Smooth muscle cell (in vitro differentiated cells): ENCODE measurements at regions not wholly inside any gene's neighbourhood (a gene's known extent, or its start where the extent isn't known, plus 50 kb on each side); places are given as distances from the start of the nearest gene placed in this dataset.

Experiments used
- DNase-seq: peaks from one replicate; lab custom pipeline; 2025; ENCODE audit not compliant: unreplicated experiment; lab: John Stamatoyannopoulos, UW
- H2AFZ ChIP-seq: fragments of 200-600 bp; sonication (generic); 2 replicates; pipeline ENCODE4 v1.6.0; 2016; ENCODE audit warnings: antibody characterized with exemption, low read depth, mild to moderate bottlenecking
- H3F3A ChIP-seq: fragments of 200-600 bp; sonication (generic); 2 replicates; pipeline ENCODE4 v1.6.0; 2017; ENCODE audit warnings: antibody characterized with exemption, low read depth
- H3K27ac ChIP-seq: fragments of 200-600 bp; sonication (generic); 2 replicates; pipeline ENCODE4 v1.5.1; 2016; ENCODE audit warnings: low read depth, mild to moderate bottlenecking
- H3K27me3 ChIP-seq: fragments of 200-600 bp; sonication (generic); 2 replicates; pipeline ENCODE4 v1.6.1; 2016; ENCODE audit warnings: low read depth, mild to moderate bottlenecking
- H3K36me3 ChIP-seq: fragments of 200-600 bp; sonication (generic); 2 replicates; pipeline ENCODE4 v1.5.1; 2016; ENCODE audit warnings: low read depth
- H3K4me1 ChIP-seq: fragments of 200-600 bp; sonication (generic); 2 replicates; pipeline ENCODE4 v1.5.1; 2016; ENCODE audit warnings: low read depth
- H3K4me2 ChIP-seq: fragments of 200-600 bp; sonication (generic); 2 replicates; pipeline ENCODE4 v1.6.0; 2016; ENCODE audit warnings: mild to moderate bottlenecking
- H3K4me3 ChIP-seq: fragments of 200-600 bp; sonication (generic); 2 replicates; pipeline ENCODE4 v1.5.1; 2016; ENCODE audit warnings: mild to moderate bottlenecking
- H3K79me2 ChIP-seq: fragments of 200-600 bp; sonication (generic); 2 replicates; pipeline ENCODE4 v1.6.0; 2016; ENCODE audit warnings: low read depth, mild to moderate bottlenecking
- H3K9ac ChIP-seq: fragments of 200-600 bp; sonication (generic); 2 replicates; pipeline ENCODE4 v1.6.0; 2016; ENCODE audit warnings: low read depth
- H3K9me3 ChIP-seq: fragments of 200-600 bp; sonication (generic); replicated peaks from 2 replicates; pipeline ENCODE4 v1.5.1; 2016; ENCODE audit warnings: low read depth
- H4K20me1 ChIP-seq: fragments of 200-600 bp; sonication (generic); 2 replicates; pipeline ENCODE4 v1.6.0; 2016; ENCODE audit warnings: low read depth
- CTCF ChIP-seq: fragments of 200-600 bp; sonication (generic); IDR thresholded peaks from 2 replicates; pipeline ENCODE4 v1.5.1; 2017; ENCODE audit warnings: borderline replicate concordance, mild to moderate bottlenecking, antibody characterized with exemption; ENCODE audit not compliant: insufficient read depth, poor library complexity, severe bottlenecking
- WGBS: methylation state at CpG from one replicate; pipeline ENCODE4 v1.1.7; 2016; ENCODE audit warnings: low lambda C conversion rate; 5-methylcytosine and 5-hydroxymethylcytosine counted together

GRCh38 chr5:61277190-61277589 lies 54.9 kb upstream of the ZSWIM6 start:
- Histone ChIP-seq H3K27ac (no peak overlapping the region), H3K27me3 (no peaks in the 10 kb centered on the region), H2AFZ (peak overlapping the region; percentile 90), H4K20me1 (no peaks in the 10 kb centered on the region), H3K4me2 (peak overlapping the region; percentile 55), H3K79me2 (no peaks in the 10 kb centered on the region), H3K4me1 (peaks cover 17% of the 10 kb centered on the region), H3K9ac (no peak overlapping the region), H3F3A (peaks cover 10% of the 10 kb centered on the region), H3K4me3 (no peak overlapping the region), H3K9me3 (no peaks in the 10 kb centered on the region), H3K36me3 (no peaks in the 10 kb centered on the region)
- WGBS = 30% methylated on average over 2 of the region's 2 CpGs
- DNase-seq = no peak
- no peak for TF ChIP-seq CTCF

- no peak for TF ChIP-seq CTCF
- DNase-seq = no peak
- Histone ChIP-seq H2AFZ (peak overlapping the region; percentile 90), H3K9me3 (no peaks in the 10 kb centered on the region), H3K4me1 (peaks cover 17% of the 10 kb centered on the region), H3K27me3 (no peaks in the 10 kb centered on the region), H3K36me3 (no peaks in the 10 kb centered on the region), H3K27ac (no peak overlapping the region), H3K79me2 (no peaks in the 10 kb centered on the region), H3F3A (peaks cover 10% of the 10 kb centered on the region), H4K20me1 (no peaks in the 10 kb centered on the region), H3K4me2 (no peak overlapping the region), H3K4me3 (no peak overlapping the region), H3K9ac (no peak overlapping the region)
- WGBS = 88% methylated on average over 8 of the region's 8 CpGs
Observed at GRCh38 chr5:61277781-61278180, 54.3 kb upstream of the ZSWIM6 start.

GRCh38 chr5:61279725-61280124 lies 52.3 kb upstream of the ZSWIM6 start:
- Histone ChIP-seq H3K9me3 (no peaks in the 10 kb centered on the region), H3K9ac (peak overlapping the region; percentile 33), H3K27ac (peak overlapping the region; percentile 68), H2AFZ (peak overlapping the region; percentile 48), H3K4me3 (no peak overlapping the region), H4K20me1 (no peaks in the 10 kb centered on the region), H3K79me2 (no peaks in the 10 kb centered on the region), H3K36me3 (no peaks in the 10 kb centered on the region), H3K4me2 (peak overlapping the region; percentile 69), H3F3A (peaks cover 10% of the 10 kb centered on the region), H3K27me3 (no peaks in the 10 kb centered on the region), H3K4me1 (peaks cover 12% of the 10 kb centered on the region)
- DNase-seq = no peak
- TF ChIP-seq CTCF = no peak
- WGBS = 49% methylated on average over 2 of the region's 2 CpGs

GRCh38 chr5:61280205-61280604 lies 51.9 kb upstream of the ZSWIM6 start:
- H3K79me2 ChIP-seq = no peaks in the 10 kb centered on the region
- H4K20me1 ChIP-seq = no peaks in the 10 kb centered on the region
- H3F3A ChIP-seq = peaks cover 10% of the 10 kb centered on the region
- H3K9ac ChIP-seq = peak overlapping the region; percentile 33
- no peaks in the 10 kb centered on the region for H3K27me3 ChIP-seq
- no peaks in the 10 kb centered on the region for H3K9me3 ChIP-seq
- H3K27ac ChIP-seq = peak overlapping the region; percentile 68
- peaks cover 12% of the 10 kb centered on the region for H3K4me1 ChIP-seq
- H2AFZ ChIP-seq = peak overlapping the region; percentile 48
- no peak overlapping the region for H3K4me3 ChIP-seq
- H3K36me3 ChIP-seq = no peaks in the 10 kb centered on the region
- H3K4me2 ChIP-seq = peak overlapping the region; percentile 69
- TF ChIP-seq CTCF = no peak
- DNase-seq = no peak
